GM12873 (cell line): ENCODE measurements at regions not wholly inside any gene's neighbourhood (a gene's known extent, or its start where the extent isn't known, plus 50 kb on each side); places are given as distances from the start of the nearest gene placed in this dataset.

Experiments
- TF ChIP-seq, protein P1 (sequence below): IDR thresholded peaks from 2 replicates; pipeline ENCODE4 v1.5.1; 2012; ENCODE audit warnings: low read depth, mild to moderate bottlenecking, moderate library complexity, low read length, control low read depth; ENCODE audit not compliant: insufficient read depth; ENCODE audit errors: missing control alignments

DNA sequence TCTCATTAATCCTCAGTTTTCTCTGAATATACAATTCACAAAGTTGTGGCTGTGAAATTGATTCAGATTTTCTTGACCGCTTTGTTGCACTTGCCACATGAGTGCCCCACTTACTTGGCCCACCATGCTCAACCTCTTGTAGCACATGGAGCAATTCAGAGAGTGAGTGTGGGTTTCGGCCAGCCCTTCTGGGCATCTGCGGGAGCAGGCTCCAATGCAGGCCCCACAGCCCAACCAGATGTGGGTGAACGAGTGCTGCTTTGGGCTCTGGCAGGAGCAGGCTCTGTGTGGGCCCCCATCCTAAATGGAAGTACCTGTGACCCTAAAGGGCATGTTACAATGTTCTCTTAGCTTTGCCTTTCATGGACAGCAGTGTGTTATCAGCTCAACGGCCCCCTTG, 2338.6 kb downstream of the LRRC4C start:
- TF ChIP-seq, protein P1, sequence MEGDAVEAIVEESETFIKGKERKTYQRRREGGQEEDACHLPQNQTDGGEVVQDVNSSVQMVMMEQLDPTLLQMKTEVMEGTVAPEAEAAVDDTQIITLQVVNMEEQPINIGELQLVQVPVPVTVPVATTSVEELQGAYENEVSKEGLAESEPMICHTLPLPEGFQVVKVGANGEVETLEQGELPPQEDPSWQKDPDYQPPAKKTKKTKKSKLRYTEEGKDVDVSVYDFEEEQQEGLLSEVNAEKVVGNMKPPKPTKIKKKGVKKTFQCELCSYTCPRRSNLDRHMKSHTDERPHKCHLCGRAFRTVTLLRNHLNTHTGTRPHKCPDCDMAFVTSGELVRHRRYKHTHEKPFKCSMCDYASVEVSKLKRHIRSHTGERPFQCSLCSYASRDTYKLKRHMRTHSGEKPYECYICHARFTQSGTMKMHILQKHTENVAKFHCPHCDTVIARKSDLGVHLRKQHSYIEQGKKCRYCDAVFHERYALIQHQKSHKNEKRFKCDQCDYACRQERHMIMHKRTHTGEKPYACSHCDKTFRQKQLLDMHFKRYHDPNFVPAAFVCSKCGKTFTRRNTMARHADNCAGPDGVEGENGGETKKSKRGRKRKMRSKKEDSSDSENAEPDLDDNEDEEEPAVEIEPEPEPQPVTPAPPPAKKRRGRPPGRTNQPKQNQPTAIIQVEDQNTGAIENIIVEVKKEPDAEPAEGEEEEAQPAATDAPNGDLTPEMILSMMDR: no peak

DNA sequence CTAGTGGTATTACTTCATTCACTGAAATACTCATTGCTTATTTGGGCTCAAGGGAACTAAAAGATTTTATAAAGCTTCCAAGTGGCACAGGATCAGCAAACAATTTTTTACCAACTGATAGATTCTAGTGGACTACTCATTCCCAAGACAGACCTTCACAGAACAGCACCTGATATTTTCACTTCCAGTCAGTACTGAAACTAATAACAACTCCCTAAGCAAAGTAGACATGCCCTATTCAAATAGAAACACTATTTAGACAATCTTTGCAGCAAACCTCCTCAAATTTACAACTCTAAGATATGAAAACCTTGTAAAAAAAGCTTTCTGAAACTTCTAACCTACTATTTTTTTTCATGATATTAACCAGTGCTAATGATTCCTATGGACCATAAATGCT, 2345.8 kb downstream of the LRRC4C start:
- TF ChIP-seq, protein P1: no peak

DNA sequence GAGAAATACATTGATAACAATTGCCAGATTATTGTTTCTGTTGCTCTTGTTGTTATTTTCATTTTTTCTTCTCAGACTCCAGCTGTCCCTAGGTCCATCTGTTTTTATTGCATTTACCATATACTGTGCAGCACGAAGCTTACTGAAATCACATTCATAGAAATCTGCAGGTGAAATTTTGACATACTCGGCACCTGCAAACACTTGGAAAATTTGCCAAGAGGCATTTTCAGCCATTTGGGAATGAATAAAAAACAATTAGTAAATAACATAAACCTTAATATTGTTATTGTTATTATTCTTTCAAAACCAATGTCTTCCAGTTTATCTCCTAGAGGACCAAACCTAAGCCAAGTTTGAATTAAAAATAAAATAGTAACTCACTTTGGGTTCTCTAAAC, 2357.2 kb downstream of the LRRC4C start:
- TF ChIP-seq, protein P1: no peak

DNA sequence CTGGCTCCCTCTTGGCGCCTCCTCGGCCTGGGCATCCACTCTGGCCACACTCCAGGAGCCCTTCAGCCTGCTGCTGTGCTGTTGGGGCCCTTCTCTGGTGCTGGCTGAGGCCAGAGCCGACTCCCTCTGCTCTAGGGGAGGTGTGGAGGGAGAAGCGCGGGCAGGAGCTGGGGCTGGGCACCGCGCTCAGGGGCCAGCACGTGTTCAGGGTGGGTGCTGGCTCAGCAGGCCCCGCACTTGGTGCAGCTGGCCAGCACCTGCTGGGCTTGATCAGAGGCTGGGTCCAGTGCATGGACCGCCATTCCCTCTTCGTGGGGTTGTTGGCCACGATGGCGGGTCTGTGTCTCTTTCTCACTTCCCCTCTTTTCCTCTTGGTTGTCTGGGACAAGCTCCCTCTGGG, 2381.0 kb downstream of the LRRC4C start:
- TF ChIP-seq, protein P1: no peak

DNA sequence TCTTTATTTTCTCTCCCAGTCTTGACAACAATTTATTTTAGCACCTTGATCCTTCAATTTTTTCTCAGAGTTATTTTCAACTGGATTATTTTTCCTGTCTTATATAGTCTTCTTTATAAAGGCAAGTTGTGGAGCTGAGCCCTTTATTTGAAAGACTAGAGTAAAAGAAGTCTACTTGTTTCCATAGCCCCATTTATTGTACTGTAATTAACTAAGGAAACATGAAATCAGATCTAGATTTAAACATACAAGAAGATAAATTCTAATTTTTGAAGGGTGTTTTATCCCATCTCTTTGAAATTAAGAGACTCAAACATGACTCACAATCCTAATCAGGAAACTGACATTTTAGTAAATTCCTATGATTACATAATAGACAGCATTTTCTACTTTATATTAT, 2421.8 kb downstream of the LRRC4C start:
- TF ChIP-seq, protein P1: no peak

DNA sequence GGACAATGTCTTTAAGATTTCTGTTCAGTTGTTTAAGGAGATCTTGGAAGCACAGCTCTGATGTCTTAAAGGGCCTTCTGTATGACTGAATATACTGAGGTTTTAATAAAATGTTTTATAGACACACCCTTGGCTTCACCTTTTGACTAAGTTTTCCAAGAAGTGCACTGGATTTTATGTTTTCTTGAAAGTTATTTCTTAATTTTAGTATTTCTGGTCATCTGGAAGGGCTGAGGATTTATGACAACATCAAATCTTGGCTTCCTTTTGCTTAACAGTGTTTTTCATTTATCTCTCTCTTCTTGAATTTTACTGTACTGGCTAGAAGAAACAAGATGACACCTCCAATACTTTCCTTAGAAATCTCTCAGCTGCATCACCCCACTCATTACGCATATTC, 2423.4 kb downstream of the LRRC4C start:
- TF ChIP-seq, protein P1: no peak

DNA sequence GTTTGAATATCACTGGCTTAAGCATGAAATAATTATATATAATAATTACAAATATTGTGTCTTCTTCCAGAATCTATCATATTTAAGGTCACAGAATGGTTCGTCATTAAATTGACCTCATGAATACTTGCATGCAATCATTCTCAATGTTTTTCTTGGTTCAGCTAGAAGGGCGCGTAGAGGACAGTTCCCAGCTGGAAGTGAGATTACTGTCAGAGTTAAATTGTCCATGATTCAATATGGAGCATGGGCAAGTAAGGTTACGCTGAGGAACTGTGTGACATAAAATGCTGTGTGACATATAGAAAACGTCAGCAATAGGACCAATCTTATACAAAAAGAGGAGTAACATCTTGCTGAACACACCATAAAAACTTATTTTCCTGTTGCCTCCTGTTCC, 2423.5 kb upstream of the RAG2 start:
- TF ChIP-seq, protein P1: no peak
